Esophagus (tissue), 2 donors: ENCODE measurements at regions not wholly inside any gene's neighbourhood (a gene's known extent, or its start where the extent isn't known, plus 50 kb on each side); places are given as distances from the start of the nearest gene placed in this dataset.

Source experiments
- H3K27ac ChIP-seq, 2 donors: one replicate each; pipeline ENCODE4 v1.5.1; 2013; ENCODE audit warnings: low read depth in 2 of 2, mild to moderate bottlenecking in 2 of 2, inconsistent platforms in 1 of 2, low read length in 1 of 2, moderate library complexity in 1 of 2
- H3K27me3 ChIP-seq, 2 donors: one replicate each; pipeline ENCODE4 v1.6.1; 2013; ENCODE audit warnings: low read length in 2 of 2, control low read depth in 1 of 2, mild to moderate bottlenecking in 1 of 2; ENCODE audit not compliant: insufficient read depth in 2 of 2, control insufficient read depth in 1 of 2
- H3K36me3 ChIP-seq, 2 donors: one replicate each; pipeline ENCODE4 v1.6.1; 2013; ENCODE audit warnings: low read length in 1 of 2; ENCODE audit not compliant: control insufficient read depth in 2 of 2, insufficient read depth in 2 of 2
- H3K4me1 ChIP-seq, 2 donors: one replicate each; pipeline ENCODE4 v1.6.1; 2013; ENCODE audit warnings: low read length in 1 of 2; ENCODE audit not compliant: control insufficient read depth in 2 of 2, insufficient read depth in 2 of 2
- H3K4me3 ChIP-seq, 2 donors: one replicate each; pipeline ENCODE4 v1.5.1; 2013; ENCODE audit warnings: low read length in 2 of 2, mild to moderate bottlenecking in 2 of 2, low read depth in 1 of 2, moderate library complexity in 1 of 2
- H3K9me3 ChIP-seq, 2 donors: one replicate each; pipeline ENCODE4 v1.6.1; 2013; ENCODE audit warnings: mild to moderate bottlenecking in 2 of 2, low read depth in 1 of 2, low read length in 1 of 2, moderate library complexity in 1 of 2; ENCODE audit not compliant: control insufficient read depth in 2 of 2, insufficient read depth in 1 of 2
- WGBS, 2 donors: extraction: QIAGEN DNeasy Blood & Tissue Kit; methylation state at CpG; one replicate each; pipeline ENCODE4 v1.1.7; 2013; 5-methylcytosine and 5-hydroxymethylcytosine counted together
- donor health status: healthy with polysubstance abuse.
- donor health status: Bipolar disorder and iron deficiency.

DNA sequence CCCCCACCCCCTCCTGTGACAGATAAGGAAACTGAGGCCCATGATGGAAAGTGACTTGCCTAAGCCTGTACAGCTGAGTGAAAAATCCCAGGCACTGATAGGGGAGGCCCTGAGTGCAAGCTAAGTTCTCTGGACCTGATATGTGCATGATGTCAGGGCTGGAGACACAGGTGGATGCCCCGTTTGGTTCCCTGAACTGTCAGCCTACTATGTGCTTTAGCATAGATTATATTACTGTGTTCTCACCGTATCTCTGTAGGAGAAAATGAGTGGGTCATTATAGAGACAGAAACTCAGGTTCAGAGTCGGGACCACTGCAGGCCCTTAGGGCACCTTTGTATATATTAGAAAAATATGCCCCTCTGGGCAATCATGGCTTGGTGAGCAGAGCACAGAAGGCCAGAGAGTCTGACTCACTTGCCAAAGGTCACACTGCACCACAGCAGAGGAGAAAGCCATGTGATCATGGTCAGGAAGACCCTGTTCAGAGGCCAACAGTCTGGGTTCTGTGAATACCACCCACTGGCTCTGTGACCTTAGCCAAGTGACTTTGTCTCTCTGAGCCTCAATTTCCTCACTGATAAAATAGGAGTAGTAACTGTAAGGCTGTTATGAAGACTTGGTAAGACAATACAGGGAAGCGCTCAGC lies 145.8 kb upstream of the WNT4 start:
- Histone ChIP-seq H3K4me1 (no peaks in the 10 kb centered on the region), H3K36me3 (no peaks in the 10 kb centered on the region), H3K4me3 (no peak overlapping the region), H3K27me3 (no peaks in the 10 kb centered on the region), H3K27ac (no peak overlapping the region), H3K9me3 (no peaks in the 10 kb centered on the region)
- 78 to 79% methylated on average over 4 of the region's 4 CpGs for WGBS, 2 donors

DNA sequence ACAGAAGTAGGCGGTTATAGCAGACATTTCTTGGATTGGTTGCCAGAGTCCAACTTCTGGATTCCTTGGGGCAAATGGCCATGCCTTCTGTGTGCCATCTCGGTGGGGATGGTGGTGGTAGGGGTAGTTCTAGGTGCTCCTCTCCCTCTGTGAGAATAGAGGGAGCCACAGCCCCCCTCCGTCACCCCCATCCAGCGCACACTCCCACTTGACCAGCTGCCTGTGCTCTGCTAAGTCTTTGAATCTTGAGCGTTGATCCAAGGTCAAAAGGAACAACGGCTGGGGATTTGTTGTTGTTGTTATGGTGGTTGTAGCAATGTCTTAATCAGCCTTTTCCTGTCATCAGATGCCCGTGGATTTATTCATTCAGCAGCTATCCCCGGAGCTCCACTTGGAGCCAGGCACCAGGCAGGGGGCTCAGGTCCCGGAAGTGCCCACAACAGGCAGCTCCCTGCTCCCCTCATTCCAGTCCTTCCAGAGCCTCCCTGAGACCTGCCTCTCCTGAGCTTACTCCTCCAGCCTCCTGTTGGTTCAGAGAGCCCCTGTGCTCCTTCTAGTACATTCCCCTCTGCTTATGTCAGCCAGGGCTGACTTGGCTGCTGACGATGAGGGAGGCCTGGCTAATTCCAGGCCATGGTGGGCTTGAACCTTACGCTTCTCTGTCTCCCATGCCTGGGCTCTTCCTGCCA lies 146.6 kb upstream of the WNT4 start:
- no peaks in the 10 kb centered on the region for H3K36me3 ChIP-seq
- H3K27me3 ChIP-seq: no peaks in the 10 kb centered on the region
- H3K4me1 ChIP-seq: no peaks in the 10 kb centered on the region
- no peak overlapping the region for H3K27ac ChIP-seq
- WGBS, 2 donors: 72% methylated on average over 11 of the region's 11 CpGs
- no peak overlapping the region for H3K4me3 ChIP-seq
- no peaks in the 10 kb centered on the region for H3K9me3 ChIP-seq

DNA sequence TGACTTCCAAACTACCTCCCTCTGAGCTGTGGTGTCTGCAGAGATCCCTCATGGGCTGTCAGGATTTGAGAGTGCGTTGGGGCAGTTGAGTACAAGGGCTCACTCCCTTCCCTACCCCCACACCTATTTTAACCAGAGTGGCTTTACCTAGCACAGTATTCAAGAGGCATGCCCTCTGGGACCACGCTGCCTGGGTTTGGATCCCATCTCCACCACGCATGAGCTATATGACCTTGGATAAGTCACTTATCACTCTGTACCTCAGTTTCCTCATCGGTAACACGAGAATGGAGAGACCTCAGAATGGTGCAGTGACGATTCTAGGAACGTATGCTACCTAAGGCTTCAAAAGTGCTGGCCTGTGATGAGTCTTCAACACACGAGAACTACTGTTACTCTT lies 147.3 kb upstream of the WNT4 start:
- no peak overlapping the region for H3K4me3 ChIP-seq
- no peaks in the 10 kb centered on the region for H3K36me3 ChIP-seq
- no peaks in the 10 kb centered on the region for H3K27me3 ChIP-seq
- no peak overlapping the region for H3K27ac ChIP-seq
- H3K9me3 ChIP-seq: no peaks in the 10 kb centered on the region
- H3K4me1 ChIP-seq: no peaks in the 10 kb centered on the region
- 67 to 88% methylated on average over 8 of the region's 8 CpGs for WGBS, 2 donors

DNA sequence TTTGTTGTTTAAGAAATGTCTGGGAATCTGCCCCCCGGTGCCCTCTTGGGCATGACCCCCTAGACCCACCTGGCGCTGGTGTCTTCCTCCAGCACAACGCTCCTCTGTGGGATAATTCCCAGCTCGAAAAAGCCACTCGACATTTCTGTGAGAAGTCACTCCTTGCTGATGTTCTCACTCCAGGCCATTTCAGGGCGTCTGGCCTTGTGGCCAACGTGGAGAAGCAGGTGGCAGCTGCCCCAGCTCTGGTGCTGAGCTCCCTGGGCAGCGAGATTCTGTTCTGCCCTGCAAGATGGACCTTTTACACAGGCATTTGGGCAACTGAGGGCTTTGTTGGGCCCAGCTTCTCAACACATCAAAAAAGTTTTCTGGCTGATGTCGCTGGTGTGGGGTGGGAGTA lies 147.7 kb upstream of the WNT4 start:
- Histone ChIP-seq H3K36me3 (no peaks in the 10 kb centered on the region), H3K27me3 (no peaks in the 10 kb centered on the region), H3K27ac (no peak overlapping the region), H3K4me3 (no peak overlapping the region), H3K4me1 (no peaks in the 10 kb centered on the region), H3K9me3 (no peaks in the 10 kb centered on the region)
- 89% methylated on average over 9 of the region's 9 CpGs for WGBS, 2 donors

DNA sequence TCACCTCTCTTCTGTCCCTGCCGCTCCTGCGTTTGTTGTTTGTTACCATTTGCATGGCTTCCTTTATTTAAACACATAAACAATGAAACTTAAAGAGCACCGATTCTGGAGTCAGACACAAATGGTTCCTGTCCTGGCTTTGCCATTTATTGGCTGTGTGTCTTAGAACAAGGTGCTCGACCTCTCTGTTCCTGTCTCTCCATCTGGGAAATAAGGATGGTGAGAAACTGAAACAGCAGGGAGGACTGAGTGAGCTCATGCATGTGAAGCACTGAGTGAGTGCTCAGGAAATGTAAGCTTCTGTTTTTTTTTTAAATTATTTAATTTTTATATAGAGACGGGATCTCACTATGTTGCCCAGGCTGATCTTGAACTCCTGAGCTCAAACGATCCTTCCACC lies 148.2 kb upstream of the WNT4 start:
- Histone ChIP-seq H3K27ac (no peak overlapping the region), H3K4me3 (no peak overlapping the region), H3K4me1 (no peaks in the 10 kb centered on the region), H3K27me3 (no peaks in the 10 kb centered on the region), H3K36me3 (no peaks in the 10 kb centered on the region), H3K9me3 (no peaks in the 10 kb centered on the region)
- WGBS, 2 donors: 68 to 76% methylated on average over 6 of the region's 6 CpGs

DNA sequence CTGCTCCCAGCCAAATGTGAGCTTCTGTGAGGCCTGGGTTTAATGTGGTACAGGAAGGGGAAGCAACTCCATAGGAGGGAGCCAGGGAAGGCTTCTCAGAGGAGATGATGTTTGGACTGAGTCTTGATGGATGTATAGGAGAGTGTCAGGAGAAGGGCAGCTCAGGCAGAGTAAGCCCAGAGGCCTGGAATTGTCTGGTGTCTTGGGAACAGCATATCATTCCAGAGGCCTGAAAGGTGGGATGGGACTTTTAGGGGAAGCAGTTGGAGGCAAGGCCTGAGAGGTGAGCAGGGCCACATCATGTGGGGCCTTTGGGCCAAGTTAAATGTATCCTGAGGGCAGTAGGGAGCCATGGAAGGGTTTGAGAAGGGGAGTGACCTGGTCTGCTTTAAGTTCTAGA lies 148.6 kb upstream of the WNT4 start:
- Histone ChIP-seq H3K9me3 (no peaks in the 10 kb centered on the region), H3K27me3 (no peaks in the 10 kb centered on the region), H3K36me3 (no peaks in the 10 kb centered on the region), H3K4me1 (no peaks in the 10 kb centered on the region), H3K4me3 (no peak overlapping the region), H3K27ac (no peak overlapping the region)

DNA sequence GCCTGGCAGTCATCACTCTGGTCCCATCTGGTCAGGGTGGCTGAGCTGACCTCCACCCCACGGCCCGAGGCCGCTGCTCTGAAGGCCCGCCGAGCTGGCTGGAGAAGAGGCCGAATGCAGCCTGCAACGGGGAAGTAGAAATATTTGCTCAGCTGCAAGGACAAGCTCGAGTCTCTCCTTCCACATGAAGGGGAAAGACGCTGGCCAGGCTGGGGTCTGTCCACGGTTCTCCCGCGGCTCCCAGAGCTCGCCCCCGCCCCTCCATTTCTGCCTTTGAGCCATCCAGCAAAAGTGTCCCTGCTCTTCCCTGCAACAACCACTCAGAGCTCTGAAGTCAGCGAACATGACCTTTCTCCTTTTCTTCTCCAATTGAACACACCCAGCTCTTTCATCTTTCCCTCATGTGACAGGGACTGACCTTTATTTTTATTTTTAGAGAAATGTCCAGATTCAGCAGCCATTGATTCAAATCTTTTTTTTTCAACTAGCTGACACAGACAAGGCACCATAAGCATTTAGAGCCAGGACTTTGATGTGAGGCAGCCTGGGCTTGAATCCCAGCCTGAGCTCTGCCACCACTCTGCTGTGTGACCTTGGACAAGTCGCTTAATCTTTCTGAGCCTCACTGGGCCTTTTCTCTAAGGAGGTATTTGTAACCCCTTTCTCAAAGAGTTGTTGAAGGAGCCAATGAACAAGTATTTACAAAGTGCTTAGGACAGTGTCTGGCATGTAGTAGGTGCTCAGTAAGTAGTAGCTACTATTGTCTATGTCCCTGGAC lies 149.3 kb upstream of the WNT4 start:
- Histone ChIP-seq H3K27ac (no peak overlapping the region), H3K27me3 (no peaks in the 10 kb centered on the region), H3K36me3 (no peaks in the 10 kb centered on the region), H3K9me3 (no peaks in the 10 kb centered on the region), H3K4me1 (peaks cover 0 to 6% of the 10 kb centered on the region in 2 donors), H3K4me3 (no peak overlapping the region)
- 55 to 73% methylated on average over 16 of the region's 16 CpGs for WGBS, 2 donors

DNA sequence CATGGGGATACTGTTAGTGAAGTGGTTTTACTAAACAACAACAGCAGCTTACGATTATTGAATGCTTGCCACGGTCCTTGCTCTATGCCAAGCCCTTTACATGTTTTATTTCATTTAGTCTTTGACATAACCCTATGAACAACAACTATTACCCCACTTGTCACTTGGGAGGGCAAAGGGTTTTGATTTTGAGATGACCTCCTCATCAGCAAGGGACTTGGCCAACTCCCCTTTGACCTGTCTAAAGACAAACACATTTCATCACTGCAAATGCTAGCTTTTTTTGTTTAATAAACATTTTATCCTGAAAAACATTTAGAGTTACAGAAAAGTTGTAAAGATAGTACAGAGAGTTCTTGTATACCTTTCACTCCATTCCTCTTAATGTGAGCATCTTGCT lies 152.5 kb upstream of the WNT4 start:
- Histone ChIP-seq H3K4me1 (peaks cover 0 to 7% of the 10 kb centered on the region in 2 donors), H3K4me3 (no peak overlapping the region), H3K27ac (no peak overlapping the region), H3K27me3 (peaks cover 0 to 2% of the 10 kb centered on the region in 2 donors), H3K9me3 (no peaks in the 10 kb centered on the region), H3K36me3 (no peaks in the 10 kb centered on the region)
- WGBS, 2 donors: 67 to 74% methylated on average over 2 of the region's 2 CpGs

DNA sequence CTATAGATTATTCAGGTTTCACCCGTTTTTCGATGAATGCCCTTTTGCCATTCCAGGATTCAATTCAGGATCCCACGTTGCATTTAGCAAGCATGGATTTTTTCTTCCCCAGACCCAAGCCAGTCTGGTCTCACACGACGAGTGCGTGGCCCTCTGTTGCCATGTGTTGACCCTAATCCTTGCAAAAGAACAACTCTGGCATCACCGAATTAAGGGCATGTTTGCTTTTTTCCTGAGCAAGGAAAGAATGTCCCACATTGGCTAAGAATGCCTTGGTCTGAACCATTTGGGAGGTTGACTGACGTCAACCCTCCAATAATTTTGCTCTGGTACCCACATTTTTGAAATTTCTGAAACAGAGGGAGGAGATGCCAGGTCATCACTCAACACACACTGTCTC lies 153.0 kb upstream of the WNT4 start:
- H3K27me3 ChIP-seq: peaks cover 0 to 2% of the 10 kb centered on the region in 2 donors
- no peak overlapping the region for H3K4me3 ChIP-seq
- WGBS, 2 donors: 81 to 86% methylated on average over 8 of the region's 8 CpGs
- no peaks in the 10 kb centered on the region for H3K9me3 ChIP-seq
- H3K36me3 ChIP-seq: no peaks in the 10 kb centered on the region
- no peak overlapping the region for H3K27ac ChIP-seq
- H3K4me1 ChIP-seq: peaks cover 0 to 7% of the 10 kb centered on the region in 2 donors
